K562 (cell line): ENCODE measurements at regions not wholly inside any gene's neighbourhood (a gene's known extent, or its start where the extent isn't known, plus 50 kb on each side); places are given as distances from the start of the nearest gene placed in this dataset.

Experiments used
- ATAC-seq: fragments of 200-7000 bp; cut with Tn5 transposase; 3 replicates; pipeline ENCODE4 v1.9.1; 2020; ENCODE audit warnings: moderate library complexity
- BruUV-seq: library from RNA; stranded (reverse); fragments of 400-500 nt; replicated peaks from 2 replicates; lab custom pipeline; 2021; lab: Mats Ljungman, UMichigan
- CTCF ChIA-PET: fragments of 300-600 bp; formaldehyde crosslinking; extraction: SDS; loops from one replicate; lab custom pipeline; 2021; ENCODE audit warnings: low intra/inter-chr PET ratio; lab: Yijun Ruan, JAX
- POLR2A ChIA-PET: fragments of 300-600, 350-650 bp; sonication (Branson Sonifier 250); formaldehyde crosslinking; extraction: SDS; loops from one replicate; lab custom pipeline; 2021; ENCODE audit warnings: antibody characterized with exemption, inconsistent platforms; lab: Yijun Ruan, JAX
- DNase-seq, 4 experiments: peaks; one replicate each; pipeline versions ENCODE4 v3.0.0 to v3.0.0-alpha.2; 2011 to 2018; ENCODE audit warnings: low spot score in 3 of 4, mixed read lengths in 3 of 4; ENCODE audit errors: extremely low read depth in 1 of 4
- FAIRE-seq: peaks from 2 replicates; lab custom pipeline; 2011; peaks lifted over from hg19 to GRCh38; lab: Jason Lieb, UNC
- H2AFZ ChIP-seq: 2 replicates; pipeline ENCODE4 v1.6.0; 2011; ENCODE audit warnings: low read depth, low read length, control low read depth, inconsistent platforms
- H3K27ac ChIP-seq: fragments of 200-600 bp; 3 replicates; pipeline ENCODE4 v1.8.0; 2011; ENCODE audit warnings: low read depth, mild to moderate bottlenecking, control low read depth, inconsistent platforms, low read length, moderate library complexity, mixed read lengths; ENCODE audit errors: extremely low read depth
- H3K27me3 ChIP-seq, 2 experiments: fragments of 300-600 bp in 1 of 2; 2 replicates in 1 of 2; 3 replicates in 1 of 2; pipeline versions ENCODE4 v1.6.0 to v1.8.0; 2011; ENCODE audit warnings: inconsistent platforms in 2 of 2, low read length in 2 of 2, mild to moderate bottlenecking in 1 of 2, mixed read lengths in 1 of 2, moderate library complexity in 1 of 2; ENCODE audit not compliant: control insufficient read depth in 2 of 2, insufficient read depth in 2 of 2
- H3K36me3 ChIP-seq: fragments of 300-600 bp; 3 replicates; pipeline ENCODE4 v1.8.0; 2011; ENCODE audit warnings: mild to moderate bottlenecking, low read length, inconsistent platforms; ENCODE audit not compliant: control insufficient read depth, insufficient read depth
- H3K4me1 ChIP-seq, 2 experiments: fragments of 200-600 bp in 1 of 2; replicated peaks in 1 of 2; 2 replicates in 1 of 2; 3 replicates in 1 of 2; pipeline versions ENCODE4 v1.5.1 to v1.8.0; 2011; ENCODE audit warnings: inconsistent platforms in 2 of 2, low read length in 2 of 2, mild to moderate bottlenecking in 1 of 2, mixed read lengths in 1 of 2, moderate library complexity in 1 of 2; ENCODE audit not compliant: control insufficient read depth in 2 of 2, insufficient read depth in 2 of 2
- H3K4me2 ChIP-seq: 2 replicates; pipeline ENCODE4 v1.6.1; 2011; ENCODE audit warnings: low read length, control low read depth, inconsistent platforms, mixed read lengths; ENCODE audit not compliant: insufficient read depth
- H3K4me3 ChIP-seq: fragments of 200-600 bp; sonication (generic), shearing (Covaris generic); 2 replicates; pipeline ENCODE4 v1.5.1; 2016; ENCODE audit warnings: control low read depth, inconsistent platforms
- H3K79me2 ChIP-seq: fragments of 200-600 bp; 3 replicates; pipeline ENCODE4 v1.8.0; 2011; ENCODE audit warnings: low read length, inconsistent platforms; ENCODE audit not compliant: control insufficient read depth, insufficient read depth
- H3K9ac ChIP-seq, 2 experiments: 2 replicates each; pipeline versions ENCODE4 v1.6.0 to v1.6.1; 2011; ENCODE audit warnings: low read depth in 2 of 2, low read length in 2 of 2, control low read depth in 1 of 2, inconsistent platforms in 1 of 2, mild to moderate bottlenecking in 1 of 2, mixed read lengths in 1 of 2; ENCODE audit not compliant: insufficient read depth in 1 of 2
- H3K9me1 ChIP-seq: one replicate; pipeline ENCODE4 v1.6.0; 2011; ENCODE audit warnings: inconsistent platforms, mild to moderate bottlenecking, low read length, moderate library complexity; ENCODE audit not compliant: control insufficient read depth, insufficient read depth
- H3K9me3 ChIP-seq: replicated peaks from 2 replicates; pipeline ENCODE4 v1.5.1; 2011; ENCODE audit warnings: low read depth, low read length, inconsistent platforms; ENCODE audit not compliant: control insufficient read depth, insufficient read depth
- H4K20me1 ChIP-seq: replicated peaks from 2 replicates; pipeline ENCODE4 v1.6.1; 2011; ENCODE audit warnings: low read length, inconsistent platforms, mixed read lengths; ENCODE audit not compliant: control insufficient read depth, insufficient read depth
- BMI1 ChIP-seq: fragments of 150-350 bp; IDR thresholded peaks from 2 replicates; pipeline ENCODE4 v1.6.1; 2014; ENCODE audit warnings: low read length
- HEY1 ChIP-seq: fragments of 250-450 bp; sonication (Bioruptor Pico); IDR thresholded peaks from 2 replicates; pipeline ENCODE4 v1.5.0; 2020; ENCODE audit warnings: mild to moderate bottlenecking, moderate library complexity, borderline replicate concordance
- NFIX ChIP-seq: fragments of 250-450 bp; sonication (Bioruptor Pico); IDR thresholded peaks from 2 replicates; pipeline ENCODE4 v1.4.0; 2020; ENCODE audit warnings: low read depth, mild to moderate bottlenecking, moderate library complexity
- PYGO2 ChIP-seq: fragments of 450-650 bp; IDR thresholded peaks from 2 replicates; pipeline ENCODE4 v1.6.1; 2016; ENCODE audit warnings: mild to moderate bottlenecking, missing genetic modification characterization, moderate library complexity, missing compliant biosample characterization
- TCF7 ChIP-seq: sonication (generic); IDR thresholded peaks from 2 replicates; pipeline ENCODE4 v1.6.1; 2016; ENCODE audit warnings: antibody characterized with exemption, borderline replicate concordance
- TCF7L2 ChIP-seq: fragments of 150-350 bp; IDR thresholded peaks from 2 replicates; pipeline ENCODE4 v1.6.1; 2016; ENCODE audit warnings: low read depth, mild to moderate bottlenecking, low read length, moderate library complexity
- TGIF2 ChIP-seq: sonication (generic); formaldehyde crosslinking; IDR thresholded peaks from 2 replicates; pipeline ENCODE4 v1.8.1; 2022; ENCODE audit warnings: mild to moderate bottlenecking, missing genetic modification reagents, moderate library complexity
- WHSC1 ChIP-seq: IDR thresholded peaks from one replicate; pipeline ENCODE4 v1.6.1; 2012; ENCODE audit warnings: low read length, control low read depth, inconsistent platforms
- ZNF224 ChIP-seq: sonication (generic); formaldehyde crosslinking; IDR thresholded peaks from 2 replicates; pipeline ENCODE4 v1.8.0; 2022; ENCODE audit warnings: mild to moderate bottlenecking, missing genetic modification reagents
- WGBS: fragments of 100-300 bp; shearing (Covaris generic); methylation state at CpG from one replicate; pipeline ENCODE4 v1.1.6; 2016; ENCODE audit warnings: low coverage, mixed read lengths; ENCODE audit not compliant: insufficient coverage; ENCODE audit errors: missing lambda C conversion rate; 5-methylcytosine and 5-hydroxymethylcytosine counted together
- in situ Hi-C: fragments of 300-500 bp; cut with MboI; formaldehyde crosslinking; loops from 4 replicates; pipeline ENCODE4 v1.15.0; 2018; ENCODE audit warnings: inconsistent platforms, mixed read lengths
- intact Hi-C: fragments of 100-400 bp; cut with micrococcal nuclease; formaldehyde crosslinking; loops from 2 replicates; pipeline ENCODE4 v1.14.2; 2022
- TF ChIP-seq, protein P1 (sequence below): fragments of 250-450 bp; sonication (Bioruptor Pico); IDR thresholded peaks from 2 replicates; pipeline ENCODE4 v1.8.0; 2022; ENCODE audit warnings: inconsistent platforms, mild to moderate bottlenecking, moderate library complexity, borderline replicate concordance
- TF ChIP-seq, protein P2 (sequence below): fragments of 450-650 bp; IDR thresholded peaks from 2 replicates; pipeline ENCODE4 v1.6.1; 2017; ENCODE audit warnings: antibody characterized with exemption, mild to moderate bottlenecking

DNA sequence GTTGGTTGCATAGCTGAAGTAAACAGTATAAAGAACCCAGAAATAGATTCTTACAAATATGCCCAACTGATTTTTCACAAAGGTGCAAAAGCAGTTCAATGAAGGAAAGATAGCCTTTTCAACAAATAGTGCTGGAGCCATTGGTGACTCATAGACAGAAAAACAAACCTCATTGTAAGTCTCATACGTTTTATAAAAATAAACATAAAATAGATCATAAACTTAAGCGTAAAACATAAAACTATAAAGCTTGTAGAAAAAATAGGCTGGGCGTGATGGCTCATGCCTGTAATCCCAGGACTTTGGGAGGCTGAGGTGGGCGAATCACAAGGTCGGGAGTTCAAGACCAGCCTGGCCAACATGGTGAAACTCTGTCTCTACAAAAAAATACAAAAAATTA is 318.8 kb upstream of the IGFBP3 start:
- Histone ChIP-seq H3K79me2 (no peaks in the 10 kb centered on the region), H3K9me3 (no peaks in the 10 kb centered on the region)
- TF ChIP-seq, protein P1, sequence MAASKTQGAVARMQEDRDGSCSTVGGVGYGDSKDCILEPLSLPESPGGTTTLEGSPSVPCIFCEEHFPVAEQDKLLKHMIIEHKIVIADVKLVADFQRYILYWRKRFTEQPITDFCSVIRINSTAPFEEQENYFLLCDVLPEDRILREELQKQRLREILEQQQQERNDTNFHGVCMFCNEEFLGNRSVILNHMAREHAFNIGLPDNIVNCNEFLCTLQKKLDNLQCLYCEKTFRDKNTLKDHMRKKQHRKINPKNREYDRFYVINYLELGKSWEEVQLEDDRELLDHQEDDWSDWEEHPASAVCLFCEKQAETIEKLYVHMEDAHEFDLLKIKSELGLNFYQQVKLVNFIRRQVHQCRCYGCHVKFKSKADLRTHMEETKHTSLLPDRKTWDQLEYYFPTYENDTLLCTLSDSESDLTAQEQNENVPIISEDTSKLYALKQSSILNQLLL (CRISPR knock-in tag) = no peak
- TF ChIP-seq TGIF2 (no peak), TCF7L2 (no peak)
- TF ChIP-seq, all 486 proteins: peak for 0
- Histone ChIP-seq H3K4me2 (no peak overlapping the region), H3K4me1 (no peaks in the 10 kb centered on the region), H3K9me1 (no peaks in the 10 kb centered on the region), H3K27ac (no peak overlapping the region), H2AFZ (no peak overlapping the region), H3K9ac (no peak overlapping the region), H3K4me3 (no peak overlapping the region), H3K27me3 (no peaks in the 10 kb centered on the region), H4K20me1 (no peaks in the 10 kb centered on the region), H3K36me3 (no peaks in the 10 kb centered on the region)
- in situ Hi-C loops = no loop called here
- no TSS peak for BruUV-seq
- no peak for ATAC-seq
- ChIA-PET CTCF (no interaction called here), POLR2A (no interaction called here)
- no peak for FAIRE-seq
- DNase-seq = no peak
- intact Hi-C loops = no loop called here
- WGBS = 1% methylated on average over 5 of the region's 5 CpGs

DNA sequence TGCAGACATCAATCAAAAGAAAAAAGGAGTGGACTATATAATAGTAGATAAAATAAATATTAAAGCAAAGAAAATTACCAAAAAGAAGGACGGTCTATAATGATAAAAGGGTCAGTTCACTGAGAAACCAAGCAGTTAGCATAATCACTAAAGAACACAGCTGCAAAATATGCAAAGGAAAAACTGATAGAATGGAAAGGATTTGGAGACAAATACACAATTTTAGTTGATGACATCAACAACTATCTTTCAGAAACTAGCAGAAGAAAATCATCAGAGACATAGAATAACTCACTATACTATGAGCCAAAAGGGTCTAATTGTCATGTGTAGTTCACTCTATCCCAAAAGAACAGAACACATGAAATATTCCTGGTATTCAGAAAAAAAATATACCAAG is 316.4 kb upstream of the IGFBP3 start:
- intact Hi-C loops = no loop called here
- in situ Hi-C loops = no loop called here
- CTCF ChIA-PET = no interaction called here
- TF ChIP-seq, protein P2, sequence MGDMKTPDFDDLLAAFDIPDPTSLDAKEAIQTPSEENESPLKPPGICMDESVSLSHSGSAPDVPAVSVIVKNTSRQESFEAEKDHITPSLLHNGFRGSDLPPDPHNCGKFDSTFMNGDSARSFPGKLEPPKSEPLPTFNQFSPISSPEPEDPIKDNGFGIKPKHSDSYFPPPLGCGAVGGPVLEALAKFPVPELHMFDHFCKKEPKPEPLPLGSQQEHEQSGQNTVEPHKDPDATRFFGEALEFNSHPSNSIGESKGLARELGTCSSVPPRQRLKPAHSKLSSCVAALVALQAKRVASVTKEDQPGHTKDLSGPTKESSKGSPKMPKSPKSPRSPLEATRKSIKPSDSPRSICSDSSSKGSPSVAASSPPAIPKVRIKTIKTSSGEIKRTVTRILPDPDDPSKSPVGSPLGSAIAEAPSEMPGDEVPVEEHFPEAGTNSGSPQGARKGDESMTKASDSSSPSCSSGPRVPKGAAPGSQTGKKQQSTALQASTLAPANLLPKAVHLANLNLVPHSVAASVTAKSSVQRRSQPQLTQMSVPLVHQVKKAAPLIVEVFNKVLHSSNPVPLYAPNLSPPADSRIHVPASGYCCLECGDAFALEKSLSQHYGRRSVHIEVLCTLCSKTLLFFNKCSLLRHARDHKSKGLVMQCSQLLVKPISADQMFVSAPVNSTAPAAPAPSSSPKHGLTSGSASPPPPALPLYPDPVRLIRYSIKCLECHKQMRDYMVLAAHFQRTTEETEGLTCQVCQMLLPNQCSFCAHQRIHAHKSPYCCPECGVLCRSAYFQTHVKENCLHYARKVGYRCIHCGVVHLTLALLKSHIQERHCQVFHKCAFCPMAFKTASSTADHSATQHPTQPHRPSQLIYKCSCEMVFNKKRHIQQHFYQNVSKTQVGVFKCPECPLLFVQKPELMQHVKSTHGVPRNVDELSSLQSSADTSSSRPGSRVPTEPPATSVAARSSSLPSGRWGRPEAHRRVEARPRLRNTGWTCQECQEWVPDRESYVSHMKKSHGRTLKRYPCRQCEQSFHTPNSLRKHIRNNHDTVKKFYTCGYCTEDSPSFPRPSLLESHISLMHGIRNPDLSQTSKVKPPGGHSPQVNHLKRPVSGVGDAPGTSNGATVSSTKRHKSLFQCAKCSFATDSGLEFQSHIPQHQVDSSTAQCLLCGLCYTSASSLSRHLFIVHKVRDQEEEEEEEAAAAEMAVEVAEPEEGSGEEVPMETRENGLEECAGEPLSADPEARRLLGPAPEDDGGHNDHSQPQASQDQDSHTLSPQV = no peak
- TF ChIP-seq TCF7 = no peak
- TF ChIP-seq HEY1 (CRISPR knock-in tag) = no peak
- no peak for TF ChIP-seq ZNF224 (CRISPR knock-in tag)
- TF ChIP-seq WHSC1 = no peak
- no peak for TF ChIP-seq BMI1
- no peak for TF ChIP-seq PYGO2 (tag)
- TF ChIP-seq NFIX (CRISPR knock-in tag) = no peak

More for the DNA sequence above, 316.4 kb upstream of the IGFBP3 start:
- H4K20me1 ChIP-seq = no peaks in the 10 kb centered on the region
- POLR2A ChIA-PET = no interaction called here
- no TSS peak for BruUV-seq
- no peak for FAIRE-seq
- WGBS = 0% methylated on average over 1 of the region's 1 CpG
- H3K27me3 ChIP-seq = no peaks in the 10 kb centered on the region
- no peaks in the 10 kb centered on the region for H3K9me1 ChIP-seq
- no peaks in the 10 kb centered on the region for H3K79me2 ChIP-seq
- no peaks in the 10 kb centered on the region for H3K4me1 ChIP-seq
- no peak for ATAC-seq
- H3K4me2 ChIP-seq = no peak overlapping the region
- no peak overlapping the region for H2AFZ ChIP-seq
- no peak overlapping the region for H3K9ac ChIP-seq
- H3K9me3 ChIP-seq = no peaks in the 10 kb centered on the region; the same call in 1 of the 2 replicates
- H3K4me3 ChIP-seq = no peak overlapping the region
- no peak for DNase-seq
- no peak overlapping the region for H3K27ac ChIP-seq
- no peaks in the 10 kb centered on the region for H3K36me3 ChIP-seq
